Stomach smooth muscle (tissue), 2 donors: ENCODE measurements at regions not wholly inside any gene's neighbourhood (a gene's known extent, or its start where the extent isn't known, plus 50 kb on each side); places are given as distances from the start of the nearest gene placed in this dataset.
"Not testable (repeated sequence)": the region's sequence is repeated elsewhere in the genome, so short reads cannot be mapped to it uniquely, and the experiment has no call there.

Experiments used
- H3K27ac ChIP-seq: one replicate; pipeline ENCODE4 v1.7.0; 2013; ENCODE audit warnings: mild to moderate bottlenecking, low read length, inconsistent platforms
- H3K27me3 ChIP-seq, 2 donors: one replicate each; pipeline ENCODE4 v1.7.0; 2013; ENCODE audit warnings: low read length in 2 of 2; ENCODE audit not compliant: insufficient read depth in 2 of 2, control insufficient read depth in 1 of 2
- H3K36me3 ChIP-seq, 2 donors: one replicate each; pipeline ENCODE4 v1.7.0; 2013; ENCODE audit warnings: low read length in 2 of 2; ENCODE audit not compliant: control insufficient read depth in 2 of 2, insufficient read depth in 2 of 2
- H3K4me1 ChIP-seq: one replicate; pipeline ENCODE4 v1.7.0; 2013; ENCODE audit warnings: low read length; ENCODE audit not compliant: control insufficient read depth, insufficient read depth
- H3K4me3 ChIP-seq, 2 donors: one replicate each; pipeline ENCODE4 v1.7.0; 2013; ENCODE audit warnings: low read length in 2 of 2
- H3K9ac ChIP-seq, 2 donors: one replicate each; pipeline ENCODE4 v1.7.0; 2013; ENCODE audit warnings: low read length in 2 of 2, mild to moderate bottlenecking in 1 of 2
- H3K9me3 ChIP-seq, 2 donors: one replicate each; pipeline ENCODE4 v1.7.0; 2013; ENCODE audit warnings: low read length in 2 of 2; ENCODE audit not compliant: control insufficient read depth in 2 of 2
- donor health status: healthy.
- donor health status: Pancreatic carcinoma.

DNA sequence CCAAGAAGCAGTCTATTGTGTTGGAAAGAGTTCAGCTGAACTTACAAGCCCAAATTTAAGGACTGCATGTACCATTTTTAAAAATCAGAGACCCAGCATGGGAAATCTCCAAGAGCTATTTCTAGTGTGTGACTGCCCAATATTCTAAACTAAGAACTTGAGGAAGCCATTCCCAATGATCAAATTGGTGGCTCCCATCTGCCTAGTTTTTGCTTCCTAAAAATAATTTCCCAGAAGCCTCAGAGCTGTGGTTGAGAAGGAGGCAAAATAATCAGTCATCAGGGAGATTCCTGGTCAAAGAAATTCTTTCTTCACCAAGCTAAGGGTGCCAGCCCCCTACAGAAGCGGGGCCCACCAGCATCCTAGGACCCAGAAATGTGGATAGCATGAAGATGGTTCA lies 176.1 kb upstream of the CDH5 start:
- Histone ChIP-seq H3K4me3 (no peak overlapping the region), H3K27me3 (no peaks in the 10 kb centered on the region), H3K9me3 (no peaks in the 10 kb centered on the region), H3K27ac (no peak overlapping the region), H3K4me1 (peaks cover 6% of the 10 kb centered on the region), H3K9ac (no peak overlapping the region), H3K36me3 (no peaks in the 10 kb centered on the region)

DNA sequence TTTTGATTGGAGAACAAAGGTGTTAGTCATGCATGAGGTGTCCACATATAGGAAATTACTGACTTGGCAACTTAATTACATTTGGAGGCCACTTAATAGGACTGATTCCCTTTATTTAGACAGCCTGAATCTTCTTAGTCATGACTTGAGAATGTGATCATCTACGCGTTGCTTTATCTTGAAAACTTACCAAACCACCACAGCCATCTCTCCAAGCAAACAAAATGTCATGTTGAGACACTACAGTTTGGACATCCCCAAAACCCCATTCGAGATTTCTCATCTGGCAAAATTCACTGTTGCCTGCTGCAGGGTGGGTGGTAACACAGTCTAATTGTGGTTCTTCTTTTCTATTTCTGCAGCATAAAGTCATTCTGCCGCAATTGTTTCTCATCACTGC lies 176.5 kb upstream of the CDH5 start:
- no peaks in the 10 kb centered on the region for H3K27me3 ChIP-seq
- H3K4me1 ChIP-seq, result peaks cover 6% of the 10 kb centered on the region
- no peaks in the 10 kb centered on the region for H3K9me3 ChIP-seq
- no peak overlapping the region for H3K27ac ChIP-seq
- H3K36me3 ChIP-seq, result no peaks in the 10 kb centered on the region
- H3K4me3 ChIP-seq, result no peak overlapping the region
- no peak overlapping the region for H3K9ac ChIP-seq

GRCh38 chr16:66188917-66189725 lies 177.4 kb upstream of the CDH5 start:
- no peaks in the 10 kb centered on the region for H3K27me3 ChIP-seq
- H3K9ac ChIP-seq, result no peak overlapping the region
- no peak overlapping the region for H3K4me3 ChIP-seq
- H3K4me1 ChIP-seq, result peaks cover 6% of the 10 kb centered on the region
- no peaks in the 10 kb centered on the region for H3K36me3 ChIP-seq
- H3K9me3 ChIP-seq, result no peaks in the 10 kb centered on the region
- no peak overlapping the region for H3K27ac ChIP-seq

GRCh38 chr16:66186251-66186785 lies 180.2 kb upstream of the CDH5 start:
- Histone ChIP-seq H3K4me3 (no peak overlapping the region), H3K4me1 (peaks cover 6% of the 10 kb centered on the region), H3K27me3 (no peaks in the 10 kb centered on the region), H3K9me3 (no peaks in the 10 kb centered on the region), H3K36me3 (no peaks in the 10 kb centered on the region), H3K9ac (no peak overlapping the region), H3K27ac (no peak overlapping the region)

GRCh38 chr16:66182592-66182991 lies 183.9 kb upstream of the CDH5 start:
- no peaks in the 10 kb centered on the region for H3K4me1 ChIP-seq
- H3K9ac ChIP-seq, result no peak overlapping the region
- H3K9me3 ChIP-seq, result no peaks in the 10 kb centered on the region
- H3K27ac ChIP-seq, result no peak overlapping the region
- no peaks in the 10 kb centered on the region for H3K27me3 ChIP-seq
- H3K4me3 ChIP-seq, result no peak overlapping the region
- no peaks in the 10 kb centered on the region for H3K36me3 ChIP-seq

GRCh38 chr16:66176731-66177130 lies 189.8 kb upstream of the CDH5 start:
- no peaks in the 10 kb centered on the region for H3K4me1 ChIP-seq
- H3K9ac ChIP-seq, result no peak overlapping the region
- H3K9me3 ChIP-seq, result no peaks in the 10 kb centered on the region
- no peaks in the 10 kb centered on the region for H3K36me3 ChIP-seq
- no peaks in the 10 kb centered on the region for H3K27me3 ChIP-seq
- H3K27ac ChIP-seq, result no peak overlapping the region
- H3K4me3 ChIP-seq, result no peak overlapping the region

GRCh38 chr16:66176111-66176510 lies 190.4 kb upstream of the CDH5 start:
- Histone ChIP-seq H3K9me3 (no peaks in the 10 kb centered on the region), H3K9ac (no peak overlapping the region), H3K4me3 (no peak overlapping the region), H3K36me3 (no peaks in the 10 kb centered on the region), H3K27ac (no peak overlapping the region), H3K4me1 (no peaks in the 10 kb centered on the region), H3K27me3 (no peaks in the 10 kb centered on the region)

GRCh38 chr16:66175636-66176035 lies 190.9 kb upstream of the CDH5 start:
- no peak overlapping the region for H3K4me3 ChIP-seq
- no peaks in the 10 kb centered on the region for H3K36me3 ChIP-seq
- no peaks in the 10 kb centered on the region for H3K9me3 ChIP-seq
- H3K27me3 ChIP-seq, result no peaks in the 10 kb centered on the region
- no peaks in the 10 kb centered on the region for H3K4me1 ChIP-seq
- no peak overlapping the region for H3K27ac ChIP-seq
- H3K9ac ChIP-seq, result no peak overlapping the region

DNA sequence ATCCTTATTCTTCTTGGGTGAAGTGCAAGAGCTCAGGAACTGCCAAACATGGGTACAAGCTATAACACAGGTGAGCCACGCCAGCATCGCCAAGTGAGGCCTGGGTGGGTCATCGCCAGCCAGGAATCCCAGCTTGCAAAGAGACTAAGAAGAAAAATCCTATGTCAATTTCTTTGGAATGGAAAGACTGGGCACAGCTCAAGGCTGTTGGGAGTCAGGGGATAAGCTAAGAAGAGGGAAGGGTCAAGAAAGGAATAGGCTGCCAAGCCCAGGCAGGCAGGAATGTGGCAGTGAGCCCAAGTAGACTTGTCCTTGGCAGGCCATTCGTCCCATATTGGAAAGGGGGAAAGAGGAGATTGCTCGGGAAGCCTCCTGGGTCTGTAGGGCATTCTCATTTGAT lies 191.4 kb upstream of the CDH5 start:
- Histone ChIP-seq H3K27ac (no peak overlapping the region), H3K9ac (no peak overlapping the region), H3K4me3 (no peak overlapping the region), H3K9me3 (no peaks in the 10 kb centered on the region), H3K36me3 (no peaks in the 10 kb centered on the region), H3K4me1 (no peaks in the 10 kb centered on the region), H3K27me3 (no peaks in the 10 kb centered on the region)

GRCh38 chr16:66173796-66174195 lies 192.7 kb upstream of the CDH5 start:
- H3K27me3 ChIP-seq, H3K4me1 ChIP-seq, H3K4me3 ChIP-seq, H3K27ac ChIP-seq, H3K9ac ChIP-seq, H3K9me3 ChIP-seq, H3K36me3 ChIP-seq: not testable (repeated sequence)

- not testable (repeated sequence) for H3K9me3 ChIP-seq
These were observed 193.3 kb upstream of the CDH5 start for GRCh38 chr16:66173181-66173580.

More at GRCh38 chr16:66173181-66173580, 193.3 kb upstream of the CDH5 start:
- not testable (repeated sequence) for H3K4me3 ChIP-seq, H3K4me1 ChIP-seq, H3K36me3 ChIP-seq, H3K9ac ChIP-seq, H3K27ac ChIP-seq, H3K27me3 ChIP-seq
